Vagina (tissue), 2 donors: ENCODE measurements at regions not wholly inside any gene's neighbourhood (a gene's known extent, or its start where the extent isn't known, plus 50 kb on each side); places are given as distances from the start of the nearest gene placed in this dataset.

Source experiments
- POLR2A ChIP-seq, 2 donors: fragments of 450-650 bp; IDR thresholded peaks; one replicate each; pipeline ENCODE4 v1.6.1; 2017; ENCODE audit warnings: antibody characterized with exemption in 2 of 2, mild to moderate bottlenecking in 2 of 2, moderate library complexity in 2 of 2
- POLR2AphosphoS5 ChIP-seq, 2 donors: sonication (generic); formaldehyde crosslinking; IDR thresholded peaks; one replicate each; pipeline ENCODE4 v1.9.0; 2017; ENCODE audit warnings: antibody characterized with exemption in 2 of 2, mild to moderate bottlenecking in 2 of 2, low read depth in 1 of 2; ENCODE audit not compliant: insufficient read depth in 1 of 2
- TF ChIP-seq, protein P1 (sequence below), 3 experiments: fragments of 450-650 bp in 2 of 3; fragments of 200-600 bp in 1 of 3; sonication (generic) in 1 of 3; IDR thresholded peaks; one replicate each; pipeline ENCODE4 v1.5.1; 2017 to 2019; ENCODE audit warnings: antibody characterized with exemption in 3 of 3, mild to moderate bottlenecking in 2 of 3, moderate library complexity in 2 of 3

DNA sequence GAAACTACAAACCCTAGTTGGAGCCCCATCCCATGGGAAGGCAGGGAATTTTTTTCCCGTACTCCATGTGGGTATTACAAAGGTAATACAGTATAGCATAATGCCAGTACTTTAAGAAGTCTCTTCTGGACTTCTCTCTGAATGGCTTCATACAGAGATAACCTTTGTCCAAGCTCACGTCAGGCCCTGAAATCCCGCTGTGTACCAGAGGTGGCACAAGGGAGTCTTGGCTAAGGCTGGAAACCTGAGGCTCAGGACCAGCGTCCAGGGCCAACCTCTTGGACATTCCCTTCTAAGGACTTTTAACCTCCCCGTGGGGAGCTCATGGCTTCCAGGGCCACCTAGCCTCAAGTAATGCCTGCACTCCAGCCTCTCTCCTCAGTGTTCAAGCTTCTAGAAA, 338.9 kb upstream of the FAM241A start:
- TF ChIP-seq, protein P1, sequence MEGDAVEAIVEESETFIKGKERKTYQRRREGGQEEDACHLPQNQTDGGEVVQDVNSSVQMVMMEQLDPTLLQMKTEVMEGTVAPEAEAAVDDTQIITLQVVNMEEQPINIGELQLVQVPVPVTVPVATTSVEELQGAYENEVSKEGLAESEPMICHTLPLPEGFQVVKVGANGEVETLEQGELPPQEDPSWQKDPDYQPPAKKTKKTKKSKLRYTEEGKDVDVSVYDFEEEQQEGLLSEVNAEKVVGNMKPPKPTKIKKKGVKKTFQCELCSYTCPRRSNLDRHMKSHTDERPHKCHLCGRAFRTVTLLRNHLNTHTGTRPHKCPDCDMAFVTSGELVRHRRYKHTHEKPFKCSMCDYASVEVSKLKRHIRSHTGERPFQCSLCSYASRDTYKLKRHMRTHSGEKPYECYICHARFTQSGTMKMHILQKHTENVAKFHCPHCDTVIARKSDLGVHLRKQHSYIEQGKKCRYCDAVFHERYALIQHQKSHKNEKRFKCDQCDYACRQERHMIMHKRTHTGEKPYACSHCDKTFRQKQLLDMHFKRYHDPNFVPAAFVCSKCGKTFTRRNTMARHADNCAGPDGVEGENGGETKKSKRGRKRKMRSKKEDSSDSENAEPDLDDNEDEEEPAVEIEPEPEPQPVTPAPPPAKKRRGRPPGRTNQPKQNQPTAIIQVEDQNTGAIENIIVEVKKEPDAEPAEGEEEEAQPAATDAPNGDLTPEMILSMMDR (IDR thresholded peaks at IDR 0.05) = no peak
- TF ChIP-seq POLR2A (IDR thresholded peaks at IDR 0.05) = no peak
- no peak for TF ChIP-seq POLR2AphosphoS5 (IDR thresholded peaks at IDR 0.05; ENCODE audit: insufficient read depth in 1 of 2, low read depth in 1 of 2)
